ENCODE measurements at regions not wholly inside any gene's neighbourhood (a gene's known extent, or its start where the extent isn't known, plus 50 kb on each side); places are given as distances from the start of the nearest gene placed in this dataset.

- no peak for TF ChIP-seq CTCF (IDR thresholded peaks at IDR 0.05)
- no peak for TF ChIP-seq POLR2A (IDR thresholded peaks at IDR 0.05)
These were observed 78.7 kb upstream of the LAPTM4A start for GRCh38 chr2:20130160-20130560.

All from testis (tissue), 2 donors.